IPS DF 4.7 (cell line): ENCODE measurements at regions not wholly inside any gene's neighbourhood (a gene's known extent, or its start where the extent isn't known, plus 50 kb on each side); places are given as distances from the start of the nearest gene placed in this dataset.
"Not testable (repeated sequence)": the region's sequence is repeated elsewhere in the genome, so short reads cannot be mapped to it uniquely, and the experiment has no call there.

Experiments used
- DNase-seq: peaks from one replicate; pipeline ENCODE4 v3.0.0-alpha.2; 2013; ENCODE audit warnings: low spot score; ENCODE audit errors: extremely low read depth

GRCh38 chr20:53669517-53670313 is 76.1 kb upstream of the ZNF217 start:
- not testable (repeated sequence) for DNase-seq

GRCh38 chr20:53668992-53669391 is 75.4 kb upstream of the ZNF217 start:
- no peak for DNase-seq

GRCh38 chr20:53666144-53666543 is 72.5 kb upstream of the ZNF217 start:
- DNase-seq: no peak

GRCh38 chr20:53664121-53664520 is 70.5 kb upstream of the ZNF217 start:
- no peak for DNase-seq

- DNase-seq: not testable (repeated sequence)
These were observed 69.9 kb upstream of the ZNF217 start for GRCh38 chr20:53663521-53663920.

GRCh38 chr20:53662595-53662994 is 69.0 kb upstream of the ZNF217 start:
- no peak for DNase-seq

- DNase-seq: no peak
These were observed 67.3 kb upstream of the ZNF217 start for GRCh38 chr20:53660947-53661381.

GRCh38 chr20:53660078-53660909 is 66.7 kb upstream of the ZNF217 start:
- DNase-seq: no peak

GRCh38 chr20:53658973-53659372 is 65.3 kb upstream of the ZNF217 start:
- DNase-seq: no peak

GRCh38 chr20:53658322-53658721 is 64.7 kb upstream of the ZNF217 start:
- no peak for DNase-seq

- DNase-seq: no peak
These were observed 64.1 kb upstream of the ZNF217 start for GRCh38 chr20:53657732-53658131.

GRCh38 chr20:53657279-53657678 is 63.6 kb upstream of the ZNF217 start:
- no peak for DNase-seq

GRCh38 chr20:53656293-53657202 is 62.9 kb upstream of the ZNF217 start:
- DNase-seq: no peak

- DNase-seq: no peak
These were observed 62.1 kb upstream of the ZNF217 start for GRCh38 chr20:53655625-53656292.

GRCh38 chr20:53654932-53655624 is 61.4 kb upstream of the ZNF217 start:
- no peak for DNase-seq

- not testable (repeated sequence) for DNase-seq
These were observed 60.9 kb upstream of the ZNF217 start for GRCh38 chr20:53654521-53654920.

- DNase-seq: no peak
These were observed 59.3 kb upstream of the ZNF217 start for GRCh38 chr20:53652859-53653517.

- no peak for DNase-seq
These were observed 58.6 kb upstream of the ZNF217 start for GRCh38 chr20:53652090-53652858.

GRCh38 chr20:53649493-53649892 is 55.9 kb upstream of the ZNF217 start:
- not testable (repeated sequence) for DNase-seq
